Activated CD4-positive, alpha-beta T cell treated with anti-CD3 and anti-CD28 coated beads, Interleukin-2, amount 50 U/mL, for 48 hours (primary cell): ENCODE measurements at regions not wholly inside any gene's neighbourhood (a gene's known extent, or its start where the extent isn't known, plus 50 kb on each side); places are given as distances from the start of the nearest gene placed in this dataset.

ENCODE experiments used
- DNase-seq, 2 experiments: peaks; one replicate each; pipeline ENCODE4 v3.0.0-alpha.2; 2020

DNA sequence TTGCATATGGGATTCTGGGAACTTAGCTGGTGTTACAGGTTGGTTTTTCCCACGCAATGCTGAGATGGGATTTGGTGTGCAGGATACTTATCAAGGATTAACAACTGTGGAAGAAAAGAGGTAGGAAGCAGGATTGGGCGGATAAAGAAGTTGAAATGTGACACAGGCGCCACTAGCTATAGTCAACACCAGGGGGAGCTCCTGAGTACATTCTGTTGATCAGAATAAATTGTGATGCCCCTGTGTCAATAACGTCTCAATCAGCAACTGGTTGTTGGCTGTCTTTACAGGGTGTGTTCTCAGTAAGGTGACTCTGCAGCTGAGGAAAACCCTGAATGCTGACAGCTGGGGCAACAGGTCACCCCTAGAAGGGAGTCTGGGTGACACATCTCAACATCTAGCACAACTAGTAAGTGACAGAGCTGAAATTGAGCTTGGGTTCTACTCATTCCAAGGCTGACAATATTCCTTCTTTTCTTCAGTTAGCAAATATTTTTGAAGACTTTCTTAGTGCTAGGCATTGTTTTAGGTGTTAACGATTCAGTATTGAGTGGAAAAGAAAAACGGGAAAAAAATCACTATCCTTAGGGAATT is 143.0 kb downstream of the ARL6IP6 start:
- DNase-seq = peak; percentile 5 to 32

DNA sequence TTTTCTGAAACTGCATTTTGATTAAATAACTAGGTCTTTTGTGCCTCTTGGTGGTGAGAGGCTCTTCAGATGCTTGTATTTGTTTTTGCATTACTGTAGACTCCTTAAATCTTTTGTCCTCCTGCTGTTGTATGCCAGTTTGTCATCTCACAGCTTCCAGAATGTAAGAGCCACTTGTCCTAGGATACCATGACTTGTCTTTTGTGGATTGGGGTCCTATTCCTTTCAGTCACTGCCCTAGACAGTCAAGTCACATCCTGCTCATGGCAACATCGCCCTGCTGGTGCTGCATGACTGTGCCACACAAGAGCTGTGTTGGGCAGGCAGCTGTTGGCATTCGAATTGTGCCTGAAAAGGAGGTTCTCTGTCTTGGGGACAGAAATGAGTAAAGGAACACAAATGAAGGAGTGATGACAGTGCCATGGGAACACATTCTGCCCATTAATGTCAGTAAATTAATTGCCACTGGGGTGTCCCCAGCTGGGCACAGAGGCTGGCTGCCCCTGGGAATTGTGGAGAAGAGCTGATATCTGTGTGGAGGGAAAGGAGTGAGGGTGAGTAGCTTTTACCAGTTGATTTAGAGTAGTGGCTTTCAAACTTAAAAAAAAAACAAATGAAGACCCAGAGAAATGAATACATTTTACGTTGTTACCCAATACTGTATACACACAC is 140.3 kb downstream of the ARL6IP6 start:
- no peak for DNase-seq

DNA sequence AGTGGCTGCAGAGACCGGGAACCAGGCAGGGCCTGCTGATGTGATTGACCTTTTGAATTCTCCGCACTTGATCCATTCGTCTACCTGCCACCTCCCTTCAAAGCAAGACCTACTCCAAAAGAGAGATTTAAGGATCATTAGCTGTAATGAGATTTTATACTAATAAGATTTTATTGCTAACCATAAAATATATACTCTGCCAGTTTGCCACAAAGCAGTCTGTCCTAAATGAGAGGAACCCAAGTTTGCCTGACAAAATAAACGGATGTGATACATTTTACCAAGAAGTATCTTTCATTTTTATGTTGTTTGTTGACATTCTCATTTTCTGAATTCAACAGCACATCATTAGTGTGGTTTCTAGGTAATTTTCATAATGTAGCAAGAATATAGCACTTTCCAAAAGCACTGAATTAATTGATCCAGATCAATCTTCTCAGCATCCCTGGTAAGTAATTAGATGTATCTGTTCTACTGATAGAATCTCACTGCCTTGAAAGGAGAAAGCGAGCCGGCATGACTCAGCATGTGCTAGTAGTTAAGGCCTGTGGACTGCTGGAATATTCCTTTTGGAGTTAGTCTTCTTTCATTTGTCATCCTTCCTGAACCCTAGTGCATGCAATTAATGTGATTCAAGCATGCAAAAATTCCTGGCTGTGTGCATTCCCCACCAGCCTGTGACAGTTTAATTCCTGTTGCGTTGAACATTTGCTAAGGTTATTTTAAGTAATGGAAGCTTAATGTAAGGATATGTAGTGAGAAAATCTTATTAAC is 128.5 kb downstream of the ARL6IP6 start:
- DNase-seq = no peak

- no peak for DNase-seq
Observed at GRCh38 chr2:152835674-152836073, 117.3 kb downstream of the ARL6IP6 start.

GRCh38 chr2:152827944-152828343 is 109.5 kb downstream of the ARL6IP6 start:
- DNase-seq = no peak

DNA sequence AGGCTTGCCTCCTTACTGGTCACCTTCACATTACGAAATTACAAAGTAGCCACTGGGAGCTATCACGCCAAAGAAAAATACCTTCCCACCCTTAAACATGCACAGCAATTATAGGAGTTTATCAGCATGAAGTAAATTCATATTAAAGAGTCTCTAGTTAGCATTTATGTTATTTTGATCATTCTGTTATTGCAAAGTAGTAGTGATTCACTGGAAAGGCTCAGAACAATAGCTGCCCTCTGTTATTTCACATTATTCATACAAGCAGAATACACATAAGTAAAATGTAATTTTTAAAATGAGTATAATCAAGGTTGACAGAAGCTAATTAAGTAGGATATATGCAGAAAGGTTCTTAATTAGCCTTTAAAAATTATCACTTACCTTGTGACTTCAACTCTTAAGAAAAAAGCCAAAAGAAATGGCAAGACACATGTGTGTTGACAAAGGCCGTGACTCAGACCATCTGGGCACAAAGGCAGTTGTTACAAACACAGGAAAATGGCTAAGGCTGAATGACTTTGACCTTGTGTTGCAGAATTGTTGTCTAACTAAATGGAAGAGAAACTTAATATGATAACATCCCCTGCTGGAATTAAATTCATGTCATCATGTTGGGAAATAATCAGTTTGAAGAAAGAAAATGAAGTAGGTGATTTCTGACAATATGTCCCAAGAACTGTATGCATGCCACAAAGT is 108.3 kb downstream of the ARL6IP6 start:
- DNase-seq = no peak

- DNase-seq = no peak
Observed at GRCh38 chr2:152825834-152826233, 107.4 kb downstream of the ARL6IP6 start.

GRCh38 chr2:152823905-152824304 is 105.5 kb downstream of the ARL6IP6 start:
- no peak for DNase-seq

GRCh38 chr2:152822676-152823075 is 104.3 kb downstream of the ARL6IP6 start:
- no peak for DNase-seq

- DNase-seq = no peak
Observed at GRCh38 chr2:152820048-152820447, 101.6 kb downstream of the ARL6IP6 start.

- no peak for DNase-seq
Observed at GRCh38 chr2:152815634-152816257, 97.3 kb downstream of the ARL6IP6 start.

GRCh38 chr2:152814475-152815030 is 96.1 kb downstream of the ARL6IP6 start:
- no peak for DNase-seq

- no peak for DNase-seq
Observed at GRCh38 chr2:152813351-152813750, 94.9 kb downstream of the ARL6IP6 start.
